Small intestine (tissue), 7 donors: ENCODE measurements at regions not wholly inside any gene's neighbourhood (a gene's known extent, or its start where the extent isn't known, plus 50 kb on each side); places are given as distances from the start of the nearest gene placed in this dataset.
"Not testable (repeated sequence)": the region's sequence is repeated elsewhere in the genome, so short reads cannot be mapped to it uniquely, and the experiment has no call there.

Experiments used
- DNase-seq, 2 donors: peaks; one replicate each; pipeline versions ENCODE4 v3.0.0 to v3.0.0-alpha.2; 2013
- FAIRE-seq: peaks from 2 replicates; lab custom pipeline; 2012; peaks lifted over from hg19 to GRCh38; lab: Jason Lieb, UNC
- H3K27ac ChIP-seq, 3 donors: one replicate each; pipeline ENCODE4 v1.5.1; 2013; ENCODE audit warnings: low read length in 2 of 3, mild to moderate bottlenecking in 2 of 3, control low read depth in 1 of 3, inconsistent platforms in 1 of 3, low read depth in 1 of 3, moderate library complexity in 1 of 3
- H3K27me3 ChIP-seq, 3 donors: one replicate each; pipeline ENCODE4 v1.6.1; 2013; ENCODE audit warnings: low read length in 3 of 3, inconsistent platforms in 1 of 3; ENCODE audit not compliant: control insufficient read depth in 3 of 3, insufficient read depth in 3 of 3
- H3K36me3 ChIP-seq, 3 donors: one replicate each; pipeline ENCODE4 v1.6.1; 2013; ENCODE audit warnings: low read length in 3 of 3, inconsistent platforms in 1 of 3, low read depth in 1 of 3, mild to moderate bottlenecking in 1 of 3, moderate library complexity in 1 of 3; ENCODE audit not compliant: control insufficient read depth in 3 of 3, insufficient read depth in 2 of 3
- H3K4me1 ChIP-seq, 3 donors: one replicate each; pipeline ENCODE4 v1.6.1; 2013; ENCODE audit warnings: low read length in 2 of 3, inconsistent platforms in 1 of 3, low read depth in 1 of 3, mild to moderate bottlenecking in 1 of 3, moderate library complexity in 1 of 3; ENCODE audit not compliant: control insufficient read depth in 3 of 3, insufficient read depth in 2 of 3
- H3K4me3 ChIP-seq, 3 donors: one replicate each; pipeline ENCODE4 v1.5.1; 2013; ENCODE audit warnings: low read length in 3 of 3, control low read depth in 1 of 3, inconsistent platforms in 1 of 3, low read depth in 1 of 3, mild to moderate bottlenecking in 1 of 3, moderate library complexity in 1 of 3
- H3K9me3 ChIP-seq, 2 donors: one replicate each; pipeline ENCODE4 v1.6.1; 2013; ENCODE audit warnings: low read depth in 1 of 2, low read length in 1 of 2; ENCODE audit not compliant: control insufficient read depth in 2 of 2, insufficient read depth in 1 of 2
- WGBS, 3 donors: extraction: QIAGEN DNeasy Blood & Tissue Kit; methylation state at CpG; one replicate each; pipeline ENCODE4 v1.1.7; 2013; 5-methylcytosine and 5-hydroxymethylcytosine counted together
- donor health status: healthy with polysubstance abuse.
- donor health status: control.
- donor health status: control.
- donor health status: Bipolar disorder and iron deficiency.
- donor health status: healthy.

DNA sequence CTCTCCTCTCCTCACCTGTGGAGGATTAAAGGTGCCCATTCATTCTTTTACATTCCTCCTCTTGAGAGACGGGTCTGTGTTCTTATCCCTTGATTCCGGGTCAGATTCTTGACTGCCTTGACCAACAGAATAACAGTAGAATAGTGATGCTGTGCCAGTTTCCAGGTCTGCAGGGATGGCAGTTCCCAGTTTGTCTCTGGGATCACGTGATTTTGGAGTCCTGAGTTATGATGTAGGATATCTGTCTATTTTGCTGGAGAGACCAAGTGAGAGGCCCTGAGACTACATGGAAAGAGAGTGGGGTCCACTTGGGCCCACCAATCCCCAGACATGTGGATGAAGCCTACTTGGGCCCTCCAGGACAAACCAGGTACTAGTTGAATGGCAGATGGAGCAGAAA lies 142.8 kb downstream of the TTC8 start:
- H3K4me3 ChIP-seq = no peak overlapping the region
- H3K9me3 ChIP-seq = no peaks in the 10 kb centered on the region
- H3K27me3 ChIP-seq = peaks cover 0 to 5% (median 0%) of the 10 kb centered on the region in 3 donors
- H3K36me3 ChIP-seq = no peaks in the 10 kb centered on the region
- H3K27ac ChIP-seq = no peak overlapping the region
- H3K4me1 ChIP-seq = no peaks in the 10 kb centered on the region
- FAIRE-seq = no peak
- 79 to 92% (median 81%) methylated on average over 3 of the region's 3 CpGs for WGBS, 3 donors
- DNase-seq = no peak

DNA sequence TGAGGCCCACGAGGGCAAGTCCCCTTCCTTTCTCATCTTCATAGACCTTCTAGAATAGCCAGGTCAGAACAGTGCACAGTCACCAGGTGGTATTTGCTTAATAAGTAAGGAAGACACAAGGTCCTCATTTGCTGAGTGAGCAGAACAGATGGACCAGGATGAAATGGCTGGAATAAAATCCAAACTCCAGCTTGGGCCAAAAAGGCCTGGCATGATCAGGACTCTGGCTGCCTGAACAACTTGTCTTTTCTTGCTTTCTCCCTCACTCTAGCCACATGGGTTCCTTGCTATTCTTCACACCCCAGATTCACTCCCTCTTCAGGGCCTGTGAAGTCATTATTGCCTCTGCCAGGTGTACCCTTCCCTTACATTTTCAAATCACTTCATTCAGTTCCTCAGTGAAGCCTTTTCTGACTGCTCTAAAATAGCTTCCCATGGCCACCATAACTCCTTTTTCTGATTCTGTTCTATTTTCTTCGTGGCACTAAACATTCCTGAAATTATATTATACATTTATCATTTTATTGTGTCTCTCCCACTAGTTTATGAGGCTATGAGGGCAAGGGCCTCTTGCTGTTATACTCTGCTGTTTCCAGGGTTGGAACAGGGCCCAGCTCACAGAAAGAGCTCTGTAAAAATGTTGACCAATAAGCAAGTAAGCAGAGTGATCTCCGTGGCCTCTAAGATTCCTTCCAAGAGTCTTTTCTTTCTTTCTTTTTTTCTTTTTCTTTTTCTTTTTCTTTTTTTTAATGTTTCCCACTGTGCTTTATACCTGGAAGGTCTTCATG lies 150.8 kb downstream of the TTC8 start:
- FAIRE-seq (no peak), DNase-seq (peak; percentile 56 to 58)
- 19 to 36% (median 26%) methylated on average over 3 of the region's 3 CpGs for WGBS, 3 donors
- no peaks in the 10 kb centered on the region for H3K9me3 ChIP-seq
- H3K27ac ChIP-seq = peak overlapping the region in 1 of 3 donors; percentile 38
- peaks cover 0 to 5% (median 0%) of the 10 kb centered on the region in 3 donors for H3K27me3 ChIP-seq
- H3K4me3 ChIP-seq = no peak overlapping the region
- peaks cover 0 to 15% (median 2%) of the 10 kb centered on the region in 3 donors for H3K4me1 ChIP-seq
- no peaks in the 10 kb centered on the region for H3K36me3 ChIP-seq

DNA sequence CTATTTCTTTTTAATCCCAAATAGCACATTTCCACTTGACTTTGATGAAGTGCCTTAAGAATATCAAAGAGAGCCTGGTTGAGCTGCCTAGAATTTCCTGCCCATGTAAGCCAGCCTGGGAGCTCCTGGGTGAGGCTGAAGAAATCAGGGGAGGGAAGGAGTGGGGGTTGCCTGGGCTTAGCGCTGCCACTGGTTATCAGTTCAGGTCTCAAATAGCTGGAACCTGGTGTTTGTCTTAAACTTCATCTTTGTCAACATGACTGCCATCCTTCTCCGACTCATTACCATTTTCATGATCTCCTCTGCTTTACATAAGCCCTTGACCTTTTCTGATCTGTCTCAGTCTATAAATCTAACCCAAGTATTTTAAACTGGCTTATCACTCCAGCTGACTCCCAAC lies 151.5 kb downstream of the TTC8 start:
- no peak for DNase-seq
- Histone ChIP-seq H3K4me1 (peaks cover 0 to 15% (median 2%) of the 10 kb centered on the region in 3 donors), H3K27ac (no peak overlapping the region), H3K9me3 (no peaks in the 10 kb centered on the region), H3K36me3 (no peaks in the 10 kb centered on the region), H3K4me3 (no peak overlapping the region), H3K27me3 (peaks cover 0 to 5% (median 3%) of the 10 kb centered on the region in 3 donors)
- no peak for FAIRE-seq
- 18 to 38% (median 26%) methylated on average over 2 of the region's 2 CpGs for WGBS, 3 donors

DNA sequence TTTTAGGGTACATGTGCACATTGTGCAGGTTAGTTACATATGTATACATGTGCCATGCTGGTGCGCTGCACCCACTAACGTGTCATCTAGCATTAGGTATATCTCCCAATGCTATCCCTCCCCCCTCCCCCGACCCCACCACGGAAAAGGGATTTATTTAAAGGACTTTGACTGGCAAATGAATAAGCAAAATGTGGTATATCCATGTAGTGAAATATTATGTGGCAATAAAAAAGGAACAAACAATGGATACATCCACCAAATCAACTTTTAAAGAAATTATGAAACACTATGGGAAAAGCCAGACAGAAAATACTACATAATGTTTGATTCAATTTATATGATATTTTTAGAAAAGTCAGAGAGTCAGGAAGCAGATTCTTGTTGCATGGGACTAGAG lies 156.5 kb downstream of the TTC8 start:
- not testable (repeated sequence) for FAIRE-seq, H3K36me3 ChIP-seq, H3K27ac ChIP-seq, H3K4me1 ChIP-seq, H3K4me3 ChIP-seq, DNase-seq, H3K9me3 ChIP-seq
- 50 to 57% (median 56%) methylated on average over 3 of the region's 4 CpGs for WGBS, 3 donors
- H3K27me3 ChIP-seq = peaks cover 0 to 14% (median 3%) of the 10 kb centered on the region in 3 donors

DNA sequence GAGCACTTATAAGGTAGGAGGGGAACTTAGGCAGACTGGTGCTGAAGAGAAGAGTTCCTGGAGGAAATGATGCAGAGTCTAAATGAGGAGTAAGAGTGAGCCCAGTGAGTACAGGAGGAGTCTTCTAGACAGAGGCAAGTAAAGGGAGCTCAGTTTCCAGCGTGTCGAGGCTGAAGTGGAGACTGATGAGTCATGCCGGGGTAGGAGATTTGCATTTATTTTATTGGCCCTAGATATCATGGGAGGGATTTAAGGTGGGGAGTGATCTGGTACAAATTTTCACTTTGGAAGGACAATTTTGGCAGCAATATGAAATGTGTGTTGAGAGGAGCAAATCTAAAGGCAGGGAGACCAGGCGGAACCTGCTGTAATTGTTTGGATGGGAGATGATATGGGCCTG lies 157.5 kb downstream of the TTC8 start:
- Histone ChIP-seq H3K4me1 (no peaks in the 10 kb centered on the region), H3K9me3 (peaks cover 0 to 10% of the 10 kb centered on the region in 2 donors), H3K4me3 (no peak overlapping the region), H3K27ac (no peak overlapping the region), H3K27me3 (peaks cover 0 to 14% (median 3%) of the 10 kb centered on the region in 3 donors), H3K36me3 (no peaks in the 10 kb centered on the region)
- WGBS, 3 donors = 75 to 88% (median 84%) methylated on average over 4 of the region's 4 CpGs
- FAIRE-seq (no peak), DNase-seq (no peak)

DNA sequence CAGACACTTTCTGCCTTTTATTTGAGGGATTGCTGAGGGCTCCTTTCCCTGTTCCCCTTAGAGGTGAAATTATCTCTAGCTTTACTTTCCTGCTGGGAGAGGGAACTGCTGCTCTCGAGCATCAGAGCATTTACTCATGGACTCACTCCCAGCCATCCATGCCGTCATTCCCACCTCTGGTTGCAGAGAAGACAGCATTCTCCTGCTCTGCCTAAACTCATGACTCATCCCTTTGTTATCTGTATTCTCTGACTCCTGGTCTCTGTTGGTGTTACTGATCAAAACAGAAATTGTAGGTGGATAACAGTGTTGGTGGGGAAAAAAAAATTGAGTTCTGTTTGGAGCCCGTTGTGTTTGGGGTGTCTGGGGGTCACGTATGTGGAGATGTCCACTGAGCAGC lies 159.3 kb downstream of the TTC8 start:
- H3K4me3 ChIP-seq = no peak overlapping the region
- peaks cover 0 to 16% of the 10 kb centered on the region in 2 donors for H3K9me3 ChIP-seq
- no peak overlapping the region for H3K27ac ChIP-seq
- H3K36me3 ChIP-seq = no peaks in the 10 kb centered on the region
- no peak for FAIRE-seq
- WGBS, 3 donors = 42 to 63% (median 49%) methylated on average over 4 of the region's 4 CpGs
- peaks cover 0 to 11% (median 3%) of the 10 kb centered on the region in 3 donors for H3K27me3 ChIP-seq
- DNase-seq = no peak
- H3K4me1 ChIP-seq = no peaks in the 10 kb centered on the region

DNA sequence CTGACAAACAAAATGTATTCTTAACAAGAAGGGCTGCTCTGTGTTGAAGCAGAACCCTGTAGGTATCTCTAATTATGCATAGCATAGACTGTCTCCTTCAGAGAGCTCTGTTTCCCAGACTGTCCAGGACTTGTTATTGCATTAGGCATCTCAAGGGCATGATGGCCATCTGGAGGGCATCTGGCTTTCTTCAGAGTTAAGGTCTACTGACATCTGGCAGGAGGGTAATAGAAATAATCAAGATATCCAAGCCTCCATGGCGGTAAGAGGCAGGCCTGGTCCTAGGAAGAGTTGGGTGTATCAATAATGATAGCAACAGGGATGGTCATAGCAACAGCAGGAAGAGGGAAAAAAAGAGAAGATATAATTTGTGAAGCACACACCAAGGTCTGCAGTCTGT lies 161.2 kb downstream of the TTC8 start:
- FAIRE-seq = no peak
- WGBS, 3 donors = 75 to 93% (median 76%) methylated on average over 1 of the region's 1 CpG
- Histone ChIP-seq H3K9me3 (peaks cover 0 to 16% of the 10 kb centered on the region in 2 donors), H3K4me3 (no peak overlapping the region), H3K27me3 (peaks cover 0 to 9% (median 0%) of the 10 kb centered on the region in 3 donors), H3K27ac (no peak overlapping the region), H3K36me3 (no peaks in the 10 kb centered on the region), H3K4me1 (no peaks in the 10 kb centered on the region)
- DNase-seq = no peak

DNA sequence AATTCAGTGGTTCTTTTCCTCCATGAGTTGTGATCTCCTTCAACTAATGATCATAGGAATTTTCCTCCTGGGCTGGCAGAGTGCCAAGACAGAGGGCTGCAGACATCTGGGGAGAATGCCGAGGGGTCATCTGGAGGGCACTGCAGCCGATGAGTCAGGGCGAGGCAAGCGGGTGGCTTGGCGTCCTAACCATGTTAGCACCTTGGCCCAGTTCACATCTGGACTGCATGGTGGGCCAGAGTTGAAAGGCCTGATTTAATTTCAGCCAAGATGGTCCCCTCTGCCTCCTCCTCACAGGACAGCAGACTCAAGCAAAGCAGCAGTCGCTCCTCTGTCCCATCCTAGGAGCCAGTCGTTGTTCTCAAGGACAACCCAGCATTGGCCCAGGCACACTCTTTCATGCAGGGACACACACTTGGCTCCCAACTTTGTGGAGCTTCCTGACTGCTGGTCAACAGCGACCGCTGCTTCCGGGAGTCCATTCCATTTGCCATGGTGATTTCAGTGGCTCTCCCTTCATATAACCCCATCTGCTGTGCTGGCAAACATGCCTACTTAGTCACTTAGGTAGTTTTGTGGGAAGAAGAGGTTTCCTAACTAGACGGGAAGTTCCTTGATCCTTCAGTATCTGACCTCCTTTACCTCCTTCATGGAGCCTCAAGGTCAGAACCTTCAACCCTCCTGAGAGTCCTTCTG lies 161.8 kb downstream of the TTC8 start:
- Histone ChIP-seq H3K27me3 (peaks cover 0 to 9% (median 0%) of the 10 kb centered on the region in 3 donors), H3K4me1 (no peaks in the 10 kb centered on the region), H3K36me3 (no peaks in the 10 kb centered on the region), H3K9me3 (peaks cover 0 to 16% of the 10 kb centered on the region in 2 donors), H3K27ac (no peak overlapping the region), H3K4me3 (no peak overlapping the region)
- DNase-seq (no peak), FAIRE-seq (no peak)
- WGBS, 3 donors = 72 to 77% (median 73%) methylated on average over 11 of the region's 11 CpGs
